ENCODE measurements at regions not wholly inside any gene's neighbourhood (a gene's known extent, or its start where the extent isn't known, plus 50 kb on each side); places are given as distances from the start of the nearest gene placed in this dataset.

DNA sequence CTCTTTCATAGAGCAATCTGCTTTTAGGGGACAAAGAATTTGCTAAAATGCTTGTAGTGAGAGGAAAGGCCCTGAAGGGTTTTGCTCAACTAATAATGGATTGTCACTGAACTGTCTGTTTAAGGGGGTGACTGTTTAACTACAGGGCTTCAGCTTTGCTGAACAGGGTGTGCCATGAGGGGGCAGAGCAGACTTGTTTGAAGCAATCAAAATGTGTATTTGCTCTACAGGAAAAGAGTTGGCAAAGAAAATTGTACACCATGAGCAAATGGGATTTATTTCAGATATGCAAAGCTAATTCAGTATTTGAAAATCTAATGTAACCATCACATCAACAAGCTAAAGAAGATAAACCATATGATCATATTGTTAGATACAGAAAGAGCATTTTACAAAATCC, 154.3 kb downstream of the GABRG2 start:
- TF ChIP-seq, protein P1, sequence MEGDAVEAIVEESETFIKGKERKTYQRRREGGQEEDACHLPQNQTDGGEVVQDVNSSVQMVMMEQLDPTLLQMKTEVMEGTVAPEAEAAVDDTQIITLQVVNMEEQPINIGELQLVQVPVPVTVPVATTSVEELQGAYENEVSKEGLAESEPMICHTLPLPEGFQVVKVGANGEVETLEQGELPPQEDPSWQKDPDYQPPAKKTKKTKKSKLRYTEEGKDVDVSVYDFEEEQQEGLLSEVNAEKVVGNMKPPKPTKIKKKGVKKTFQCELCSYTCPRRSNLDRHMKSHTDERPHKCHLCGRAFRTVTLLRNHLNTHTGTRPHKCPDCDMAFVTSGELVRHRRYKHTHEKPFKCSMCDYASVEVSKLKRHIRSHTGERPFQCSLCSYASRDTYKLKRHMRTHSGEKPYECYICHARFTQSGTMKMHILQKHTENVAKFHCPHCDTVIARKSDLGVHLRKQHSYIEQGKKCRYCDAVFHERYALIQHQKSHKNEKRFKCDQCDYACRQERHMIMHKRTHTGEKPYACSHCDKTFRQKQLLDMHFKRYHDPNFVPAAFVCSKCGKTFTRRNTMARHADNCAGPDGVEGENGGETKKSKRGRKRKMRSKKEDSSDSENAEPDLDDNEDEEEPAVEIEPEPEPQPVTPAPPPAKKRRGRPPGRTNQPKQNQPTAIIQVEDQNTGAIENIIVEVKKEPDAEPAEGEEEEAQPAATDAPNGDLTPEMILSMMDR (conservative IDR thresholded peaks at IDR 0.05; ENCODE audit: low read depth, low read length): no peak
- TF ChIP-seq RCOR1 (IDR thresholded peaks at IDR 0.05; ENCODE audit: insufficient replicate concordance, low read length) (no peak), SMC3 (IDR thresholded peaks at IDR 0.05; ENCODE audit: low read depth, low read length) (no peak), POLR2A (IDR thresholded peaks at IDR 0.05; ENCODE audit: low read depth, low read length) (no peak)

Measured in IMR-90 (cell line).